HCT116 (cell line): ENCODE measurements at regions not wholly inside any gene's neighbourhood (a gene's known extent, or its start where the extent isn't known, plus 50 kb on each side); places are given as distances from the start of the nearest gene placed in this dataset.

ENCODE experiments used
- ATAC-seq: fragments of 200-7000 bp; cut with Tn5 transposase; 2 replicates; pipeline ENCODE4 v1.9.1; 2020; ENCODE audit warnings: mild to moderate bottlenecking, moderate library complexity
- BruUV-seq: library from RNA; stranded (reverse); fragments of 400-500 nt; replicated peaks from 2 replicates; lab custom pipeline; 2021; lab: Mats Ljungman, UMichigan
- CTCF ChIA-PET: fragments of 300-600 bp; sonication (Branson Sonifier 250); formaldehyde crosslinking; loops from one replicate; lab custom pipeline; 2021; ENCODE audit warnings: antibody characterized with exemption; lab: Charles Lee
- POLR2A ChIA-PET: fragments of 300-600, 350-600 bp; sonication (Branson Sonifier 250); formaldehyde crosslinking; loops from one replicate; lab custom pipeline; 2021; ENCODE audit warnings: antibody characterized with exemption; lab: Charles Lee
- RAD21 ChIA-PET, 2 experiments: fragments of 300-600 bp; sonication (Branson Sonifier 250); formaldehyde crosslinking; loops; one replicate each; lab custom pipeline; 2023; ENCODE audit warnings: low total read pairs in 2 of 2; ENCODE audit not compliant: uncharacterized antibody in 2 of 2, unreplicated experiment in 2 of 2, low non-redundant PET in 1 of 2; lab: Charles Lee
- DNase-seq: peaks from one replicate; pipeline ENCODE4 v3.0.0-alpha.2; 2010; ENCODE audit warnings: low read depth, low spot score
- H2AFZ ChIP-seq: fragments of 200-600 bp; shearing (Covaris generic), sonication (generic); 2 replicates; pipeline ENCODE4 v1.6.1; 2017; ENCODE audit warnings: low read depth, mixed run types, mixed read lengths, antibody characterized with exemption, low read length; ENCODE audit not compliant: poor library complexity, severe bottlenecking
- H3K27ac ChIP-seq: 2 replicates; pipeline ENCODE4 v1.5.1; 2012; ENCODE audit warnings: low read depth, low read length
- H3K27me3 ChIP-seq: fragments of 200-600 bp; sonication (generic); 2 replicates; pipeline ENCODE4 v1.6.1; 2016; ENCODE audit warnings: mixed run types, low read length, mixed read lengths; ENCODE audit not compliant: insufficient read depth
- H3K36me3 ChIP-seq, 2 experiments: fragments of 200-500 bp in 1 of 2; fragments of 200-600 bp in 1 of 2; sonication (Bioruptor generic) in 1 of 2; sonication (generic) in 1 of 2; 2 replicates each; pipeline versions ENCODE4 v1.5.1 to v1.6.1; 2014 to 2016; ENCODE audit warnings: low read length in 2 of 2, inconsistent platforms in 1 of 2, mixed read lengths in 1 of 2, mixed run types in 1 of 2; ENCODE audit not compliant: insufficient read depth in 2 of 2, control insufficient read depth in 1 of 2
- H3K4me1 ChIP-seq, 2 experiments: fragments of 200-600 bp in 1 of 2; sonication (generic) in 1 of 2; 2 replicates each; pipeline versions ENCODE4 v1.5.1 to v1.6.1; 2012 to 2017; ENCODE audit warnings: low read length in 2 of 2, inconsistent platforms in 1 of 2, mild to moderate bottlenecking in 1 of 2, mixed read lengths in 1 of 2, mixed run types in 1 of 2, moderate library complexity in 1 of 2; ENCODE audit not compliant: insufficient read depth in 2 of 2, control insufficient read depth in 1 of 2
- H3K4me2 ChIP-seq: fragments of 200-600 bp; sonication (generic); 2 replicates; pipeline ENCODE4 v1.6.1; 2017; ENCODE audit warnings: mixed run types, low read length, mixed read lengths
- H3K4me3 ChIP-seq, 2 experiments: fragments of 200-600 bp in 1 of 2; sonication (generic) in 1 of 2; replicated peaks in 1 of 2; 2 replicates each; pipeline ENCODE4 v1.5.1; 2011 to 2016; ENCODE audit warnings: low read length in 2 of 2, control low read depth in 1 of 2, low read depth in 1 of 2, mild to moderate bottlenecking in 1 of 2, mixed read lengths in 1 of 2, mixed run types in 1 of 2
- H3K79me2 ChIP-seq: fragments of 200-600 bp; sonication (generic); 2 replicates; pipeline ENCODE4 v1.6.1; 2017; ENCODE audit warnings: mild to moderate bottlenecking, mixed run types, low read length, moderate library complexity, mixed read lengths; ENCODE audit not compliant: insufficient read depth
- H3K9ac ChIP-seq: fragments of 200-600 bp; sonication (generic); 2 replicates; pipeline ENCODE4 v1.6.1; 2016; ENCODE audit warnings: low read length, mixed read lengths
- H3K9me2 ChIP-seq: fragments of 200-600 bp; sonication (generic), shearing (Covaris generic); 2 replicates; pipeline ENCODE4 v1.6.1; 2017; ENCODE audit warnings: mixed run types, mild to moderate bottlenecking, moderate library complexity; ENCODE audit not compliant: insufficient read depth
- H3K9me3 ChIP-seq, 2 experiments: fragments of 200-500 bp in 1 of 2; fragments of 200-600 bp in 1 of 2; sonication (Bioruptor generic) in 1 of 2; sonication (generic) in 1 of 2; 2 replicates each; pipeline ENCODE4 v1.6.1; 2014 to 2017; ENCODE audit warnings: low read length in 2 of 2, mixed read lengths in 2 of 2, inconsistent platforms in 1 of 2, low read depth in 1 of 2, mild to moderate bottlenecking in 1 of 2, mixed run types in 1 of 2, moderate library complexity in 1 of 2; ENCODE audit not compliant: control insufficient read depth in 1 of 2, insufficient read depth in 1 of 2
- H4K20me1 ChIP-seq: fragments of 200-600 bp; sonication (generic), shearing (Covaris generic); 2 replicates; pipeline ENCODE4 v1.6.1; 2017; ENCODE audit warnings: mixed run types, mild to moderate bottlenecking, moderate library complexity; ENCODE audit not compliant: insufficient read depth
- ELF1 ChIP-seq: IDR thresholded peaks from 2 replicates; pipeline ENCODE4 v1.6.1; 2012; ENCODE audit warnings: low read depth, borderline replicate concordance
- POLR2AphosphoS5 ChIP-seq: IDR thresholded peaks from 2 replicates; pipeline ENCODE4 v1.6.1; 2011; ENCODE audit warnings: mild to moderate bottlenecking, low read depth, low read length, moderate library complexity
- RAD21 ChIP-seq: IDR thresholded peaks from 2 replicates; pipeline ENCODE4 v1.6.1; 2012; ENCODE audit warnings: low read depth, mild to moderate bottlenecking
- ZFX ChIP-seq: fragments of 450-650 bp; IDR thresholded peaks from 2 replicates; pipeline ENCODE4 v1.6.1; 2017
- intact Hi-C: fragments of 100-400 bp; cut with micrococcal nuclease; formaldehyde crosslinking; loops from 2 replicates; pipeline ENCODE4 v1.10.0; 2022

- no peak for DNase-seq
- intact Hi-C loops = loop anchor here (2.0 kb wide), 1 partner anchor 261 kb away; no protein-coding TSS in a partner anchor
Observed at GRCh38 chr3:43854283-43854682, 163.5 kb downstream of the ABHD5 start.

GRCh38 chr3:43854916-43855315 is 164.2 kb downstream of the ABHD5 start:
- RAD21 ChIA-PET = no interaction called here
- Histone ChIP-seq H3K4me3 (no peak overlapping the region), H3K9ac (no peak overlapping the region), H3K36me3 (no peaks in the 10 kb centered on the region), H2AFZ (no peak overlapping the region), H3K4me1 (0 out of 4 replicates have a peak, but pooled peaks cover 0 to 2% of the 10 kb centered on the region in 2 experiments), H3K9me3 (no peaks in the 10 kb centered on the region), H3K4me2 (no peak overlapping the region), H3K79me2 (no peaks in the 10 kb centered on the region), H3K9me2 (no peaks in the 10 kb centered on the region), H3K27ac (no peak overlapping the region)
- ATAC-seq = no peak
- intact Hi-C loops = loop anchor here (2.0 kb wide), 1 partner anchor 260 kb away; no protein-coding TSS in a partner anchor
- BruUV-seq = no TSS peak
- TF ChIP-seq ZFX = no peak
- TF ChIP-seq, all 23 proteins: peak for 0
- no peak for DNase-seq
- no peaks in the 10 kb centered on the region for H4K20me1 ChIP-seq
- ChIA-PET POLR2A (interaction anchor here (1.3 to 1.5 kb wide), 2 partner anchors 15 to 219 kb away, joined by 3 to 4 read pairs; no protein-coding TSS in a partner anchor), CTCF (interaction anchor here (0.7 to 2.8 kb wide), 11 partner anchors 8 to 348 kb away, joined by 3 to 23 read pairs (median 9); no protein-coding TSS in a partner anchor)
- peaks cover 31% of the 10 kb centered on the region; the same call in 1 of the 2 replicates for H3K27me3 ChIP-seq

More at GRCh38 chr3:43854283-43854682, 163.5 kb downstream of the ABHD5 start:
- Histone ChIP-seq H4K20me1 (no peaks in the 10 kb centered on the region), H3K4me2 (no peak overlapping the region), H3K9me3 (no peaks in the 10 kb centered on the region), H3K36me3 (no peaks in the 10 kb centered on the region), H2AFZ (no peak overlapping the region), H3K27me3 (peaks cover 31% of the 10 kb centered on the region; the same call in 1 of the 2 replicates), H3K27ac (no peak overlapping the region), H3K79me2 (no peaks in the 10 kb centered on the region), H3K4me1 (0 out of 4 replicates have a peak, but pooled peaks cover 0 to 2% of the 10 kb centered on the region in 2 experiments), H3K9ac (no peak overlapping the region), H3K9me2 (no peaks in the 10 kb centered on the region), H3K4me3 (no peak overlapping the region)
- RAD21 ChIA-PET = no interaction called here
- POLR2A ChIA-PET = no interaction called here
- no peak for TF ChIP-seq RAD21
- no peak for TF ChIP-seq POLR2AphosphoS5
- TF ChIP-seq ELF1 = no peak
- no TSS peak for BruUV-seq
- CTCF ChIA-PET = interaction anchor here (2.0 to 2.8 kb wide), 2 partner anchors 17 to 344 kb away, joined by 13 to 23 read pairs; no protein-coding TSS in a partner anchor
- ATAC-seq = no peak
